HG02885 (cell line): ENCODE measurements at regions not wholly inside any gene's neighbourhood (a gene's known extent, or its start where the extent isn't known, plus 50 kb on each side); places are given as distances from the start of the nearest gene placed in this dataset.

Source experiments
- ATAC-seq: cut with Tn5 transposase; IDR thresholded peaks from one replicate; pipeline ENCODE4 v1.9.1; 2021; ENCODE audit warnings: mild to moderate bottlenecking; ENCODE audit not compliant: unreplicated experiment, poor library complexity

GRCh38 chr21:38683222-38683621 is 122.5 kb upstream of the ETS2 start:
- ATAC-seq = no peak

GRCh38 chr21:38688068-38688467 is 117.7 kb upstream of the ETS2 start:
- no peak for ATAC-seq

GRCh38 chr21:38691631-38692030 is 114.1 kb upstream of the ETS2 start:
- no peak for ATAC-seq

- no peak for ATAC-seq
These were observed 109.2 kb upstream of the ETS2 start for GRCh38 chr21:38696579-38696978.

- no peak for ATAC-seq
These were observed 106.7 kb upstream of the ETS2 start for GRCh38 chr21:38699048-38699447.

- ATAC-seq = no peak
These were observed 103.5 kb upstream of the ETS2 start for GRCh38 chr21:38702196-38702595.

- ATAC-seq = no peak
These were observed 95.9 kb upstream of the ETS2 start for GRCh38 chr21:38709876-38710275.

- no peak for ATAC-seq
These were observed 93.7 kb upstream of the ETS2 start for GRCh38 chr21:38712071-38712470.

GRCh38 chr21:38712664-38713063 is 93.1 kb upstream of the ETS2 start:
- no peak for ATAC-seq

- ATAC-seq = no peak
These were observed 91.5 kb upstream of the ETS2 start for GRCh38 chr21:38714039-38714817.

- no peak for ATAC-seq
These were observed 90.7 kb upstream of the ETS2 start for GRCh38 chr21:38714999-38715398.

GRCh38 chr21:38716088-38716487 is 89.6 kb upstream of the ETS2 start:
- no peak for ATAC-seq

- no peak for ATAC-seq
These were observed 88.8 kb upstream of the ETS2 start for GRCh38 chr21:38716942-38717341.

- ATAC-seq = no peak
These were observed 87.2 kb upstream of the ETS2 start for GRCh38 chr21:38718481-38718880.

GRCh38 chr21:38720074-38720473 is 85.7 kb upstream of the ETS2 start:
- no peak for ATAC-seq

GRCh38 chr21:38721055-38721454 is 84.7 kb upstream of the ETS2 start:
- no peak for ATAC-seq

- ATAC-seq = no peak
These were observed 83.8 kb upstream of the ETS2 start for GRCh38 chr21:38721958-38722357.

GRCh38 chr21:38725196-38726157 is 80.3 kb upstream of the ETS2 start:
- no peak for ATAC-seq

GRCh38 chr21:38726482-38726881 is 79.2 kb upstream of the ETS2 start:
- no peak for ATAC-seq

GRCh38 chr21:38729291-38729690 is 76.4 kb upstream of the ETS2 start:
- no peak for ATAC-seq

GRCh38 chr21:38729754-38730379 is 75.9 kb upstream of the ETS2 start:
- ATAC-seq = no peak
